Adrenal gland (tissue), 5 donors: ENCODE measurements at regions not wholly inside any gene's neighbourhood (a gene's known extent, or its start where the extent isn't known, plus 50 kb on each side); places are given as distances from the start of the nearest gene placed in this dataset.

Source experiments
- CTCF ChIP-seq, 6 experiments: fragments of 450-650 bp in 4 of 6; fragments of 200-600 bp in 2 of 6; sonication (generic) in 1 of 6; IDR thresholded peaks; 1 replicate in 5 of 6; 2 replicates in 1 of 6; pipeline versions ENCODE4 v1.5.1 to v1.8.0; 2016 to 2021; ENCODE audit warnings: antibody characterized with exemption in 6 of 6, mild to moderate bottlenecking in 2 of 6, moderate library complexity in 1 of 6
- POLR2A ChIP-seq, 2 donors: fragments of 450-650 bp; IDR thresholded peaks; one replicate each; pipeline ENCODE4 v1.6.1; 2017; ENCODE audit warnings: antibody characterized with exemption in 2 of 2, mild to moderate bottlenecking in 2 of 2, moderate library complexity in 1 of 2
- donor health status: DM: no; HTN: no; CAD: no.

- TF ChIP-seq CTCF (IDR thresholded peaks at IDR 0.05) = no peak
- no peak for TF ChIP-seq POLR2A (IDR thresholded peaks at IDR 0.05)
Observed at GRCh38 chr16:54545854-54546511, 259.4 kb upstream of the IRX3 start.
